ENCODE measurements at regions not wholly inside any gene's neighbourhood (a gene's known extent, or its start where the extent isn't known, plus 50 kb on each side); places are given as distances from the start of the nearest gene placed in this dataset.

DNA sequence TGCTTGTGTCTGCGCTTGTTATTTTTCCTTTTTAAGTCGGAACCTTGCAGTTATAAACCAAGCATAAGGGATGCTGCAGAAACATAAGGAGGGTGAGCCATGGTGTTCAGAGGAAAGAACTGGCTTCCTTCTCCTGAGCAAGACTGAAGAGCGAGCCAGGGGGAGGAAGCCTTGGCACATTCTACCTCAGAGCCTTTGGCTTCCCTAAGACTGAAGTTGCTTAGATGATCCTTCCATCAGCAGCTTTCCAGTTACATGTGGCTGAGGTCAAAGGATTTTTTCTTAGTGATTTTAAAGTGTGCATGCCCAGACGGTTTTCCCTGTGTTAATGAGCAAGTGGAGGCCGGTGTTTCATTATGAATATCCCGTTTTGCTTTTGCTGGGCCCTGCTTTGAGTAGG, 363.8 kb downstream of the DOK5 start:
- Histone ChIP-seq H3F3A (ENCODE audit: low read depth) (no peaks in the 10 kb centered on the region), H3K36me3 (ENCODE audit: insufficient read depth, low read length) (no peaks in the 10 kb centered on the region), H2AFZ (ENCODE audit: low read length) (no peak overlapping the region), H3K27me3 (ENCODE audit: insufficient read depth, low read length, poor library complexity, severe bottlenecking) (no peaks in the 10 kb centered on the region), H3K9me3 (ENCODE audit: insufficient read depth, low read depth, low read length) (no peaks in the 10 kb centered on the region), H3K4me1 (ENCODE audit: insufficient read depth, low read length, poor library complexity, severe bottlenecking) (no peaks in the 10 kb centered on the region), H3K4me2 (ENCODE audit: low read depth, low read length, poor library complexity, severe bottlenecking) (no peak overlapping the region), H3K4me3 (ENCODE audit: low read length, poor library complexity, severe bottlenecking) (no peak overlapping the region), H3K9ac (ENCODE audit: low read depth, low read length, poor library complexity, severe bottlenecking) (no peak overlapping the region), H3K79me2 (ENCODE audit: insufficient read depth, low read length) (no peaks in the 10 kb centered on the region), H3K9me2 (replicated peaks; ENCODE audit: low read depth, low read length) (no peaks in the 10 kb centered on the region), H4K20me1 (ENCODE audit: insufficient read depth, low read length, poor library complexity, severe bottlenecking) (no peaks in the 10 kb centered on the region)
- TF ChIP-seq EZH2phosphoT487 (IDR thresholded peaks at IDR 0.05; ENCODE audit: borderline replicate concordance): no peak
- TF ChIP-seq, protein P1, sequence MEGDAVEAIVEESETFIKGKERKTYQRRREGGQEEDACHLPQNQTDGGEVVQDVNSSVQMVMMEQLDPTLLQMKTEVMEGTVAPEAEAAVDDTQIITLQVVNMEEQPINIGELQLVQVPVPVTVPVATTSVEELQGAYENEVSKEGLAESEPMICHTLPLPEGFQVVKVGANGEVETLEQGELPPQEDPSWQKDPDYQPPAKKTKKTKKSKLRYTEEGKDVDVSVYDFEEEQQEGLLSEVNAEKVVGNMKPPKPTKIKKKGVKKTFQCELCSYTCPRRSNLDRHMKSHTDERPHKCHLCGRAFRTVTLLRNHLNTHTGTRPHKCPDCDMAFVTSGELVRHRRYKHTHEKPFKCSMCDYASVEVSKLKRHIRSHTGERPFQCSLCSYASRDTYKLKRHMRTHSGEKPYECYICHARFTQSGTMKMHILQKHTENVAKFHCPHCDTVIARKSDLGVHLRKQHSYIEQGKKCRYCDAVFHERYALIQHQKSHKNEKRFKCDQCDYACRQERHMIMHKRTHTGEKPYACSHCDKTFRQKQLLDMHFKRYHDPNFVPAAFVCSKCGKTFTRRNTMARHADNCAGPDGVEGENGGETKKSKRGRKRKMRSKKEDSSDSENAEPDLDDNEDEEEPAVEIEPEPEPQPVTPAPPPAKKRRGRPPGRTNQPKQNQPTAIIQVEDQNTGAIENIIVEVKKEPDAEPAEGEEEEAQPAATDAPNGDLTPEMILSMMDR (conservative IDR thresholded peaks at IDR 0.05; ENCODE audit: low read length): no peak

DNA sequence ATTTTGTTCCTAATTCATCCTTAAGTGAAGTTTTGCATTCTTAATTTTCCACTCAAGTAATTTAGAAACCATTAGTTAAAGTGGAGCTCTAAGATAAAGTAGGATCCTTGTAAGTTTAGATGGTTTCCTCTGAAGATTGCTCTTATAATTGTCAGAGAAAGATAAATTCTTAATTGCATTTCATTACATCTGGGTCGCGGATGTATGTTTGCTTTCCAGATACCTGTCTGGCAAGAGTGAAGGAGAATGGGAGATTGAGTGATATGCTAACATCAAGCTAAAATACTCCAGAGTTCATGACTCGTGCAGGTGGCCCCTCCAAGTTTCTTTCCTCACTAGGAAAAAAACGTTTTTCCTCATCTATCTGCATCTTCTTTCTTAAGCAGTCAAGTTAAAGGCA, 361.8 kb downstream of the DOK5 start:
- no peak overlapping the region for H3K4me2 ChIP-seq (ENCODE audit: low read depth, low read length, poor library complexity, severe bottlenecking)

DNA sequence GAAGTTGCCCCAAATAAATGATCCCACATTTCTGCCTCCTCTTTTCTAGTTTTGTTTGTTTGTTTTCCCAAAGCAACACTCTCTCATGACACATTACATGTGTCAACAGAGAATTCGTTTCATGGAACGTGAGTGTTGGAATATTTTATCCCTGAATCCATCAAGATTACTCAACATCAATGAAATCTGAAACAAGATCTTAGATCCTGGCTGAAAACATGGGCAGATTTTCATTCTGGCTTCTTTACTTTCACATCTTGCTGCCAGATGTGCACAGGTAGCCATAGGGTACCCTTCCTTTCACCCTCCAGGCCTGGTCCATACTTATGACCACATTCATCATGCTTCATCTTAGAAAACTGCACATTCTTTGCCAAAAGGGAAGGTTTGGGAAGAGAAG, 347.0 kb downstream of the DOK5 start:
- Histone ChIP-seq H3K9ac (ENCODE audit: low read depth, low read length, poor library complexity, severe bottlenecking) (no peak overlapping the region), H3K4me3 (ENCODE audit: low read length, poor library complexity, severe bottlenecking) (no peak overlapping the region), H3K36me3 (ENCODE audit: insufficient read depth, low read length) (no peaks in the 10 kb centered on the region), H3K4me1 (ENCODE audit: insufficient read depth, low read length, poor library complexity, severe bottlenecking) (no peaks in the 10 kb centered on the region), H3K9me2 (replicated peaks; ENCODE audit: low read depth, low read length) (no peaks in the 10 kb centered on the region), H3K9me3 (ENCODE audit: insufficient read depth, low read depth, low read length) (no peaks in the 10 kb centered on the region), H4K20me1 (ENCODE audit: insufficient read depth, low read length, poor library complexity, severe bottlenecking) (no peaks in the 10 kb centered on the region), H3K27me3 (ENCODE audit: insufficient read depth, low read length, poor library complexity, severe bottlenecking) (no peaks in the 10 kb centered on the region), H3F3A (ENCODE audit: low read depth) (no peaks in the 10 kb centered on the region), H2AFZ (ENCODE audit: low read length) (no peak overlapping the region), H3K4me2 (ENCODE audit: low read depth, low read length, poor library complexity, severe bottlenecking) (no peak overlapping the region), H3K79me2 (ENCODE audit: insufficient read depth, low read length) (no peaks in the 10 kb centered on the region)
- TF ChIP-seq, protein P1 (conservative IDR thresholded peaks at IDR 0.05; ENCODE audit: low read length): no peak
- no peak for TF ChIP-seq EZH2phosphoT487 (IDR thresholded peaks at IDR 0.05; ENCODE audit: borderline replicate concordance)

More for the DNA sequence above, 361.8 kb downstream of the DOK5 start:
- Histone ChIP-seq H3K4me3 (ENCODE audit: low read length, poor library complexity, severe bottlenecking) (no peak overlapping the region), H3K36me3 (ENCODE audit: insufficient read depth, low read length) (no peaks in the 10 kb centered on the region), H3K9ac (ENCODE audit: low read depth, low read length, poor library complexity, severe bottlenecking) (no peak overlapping the region), H2AFZ (ENCODE audit: low read length) (no peak overlapping the region), H3K9me3 (ENCODE audit: insufficient read depth, low read depth, low read length) (no peaks in the 10 kb centered on the region), H3K9me2 (replicated peaks; ENCODE audit: low read depth, low read length) (no peaks in the 10 kb centered on the region), H3F3A (ENCODE audit: low read depth) (no peaks in the 10 kb centered on the region), H3K79me2 (ENCODE audit: insufficient read depth, low read length) (no peaks in the 10 kb centered on the region), H3K27me3 (ENCODE audit: insufficient read depth, low read length, poor library complexity, severe bottlenecking) (no peaks in the 10 kb centered on the region), H4K20me1 (ENCODE audit: insufficient read depth, low read length, poor library complexity, severe bottlenecking) (no peaks in the 10 kb centered on the region), H3K4me1 (ENCODE audit: insufficient read depth, low read length, poor library complexity, severe bottlenecking) (no peaks in the 10 kb centered on the region)
- no peak for TF ChIP-seq EZH2phosphoT487 (IDR thresholded peaks at IDR 0.05; ENCODE audit: borderline replicate concordance)
- TF ChIP-seq, protein P1 (conservative IDR thresholded peaks at IDR 0.05; ENCODE audit: low read length): no peak
